ENCODE measurements at regions not wholly inside any gene's neighbourhood (a gene's known extent, or its start where the extent isn't known, plus 50 kb on each side); places are given as distances from the start of the nearest gene placed in this dataset.

GRCh38 chr10:131641231-131641630 lies 259.6 kb upstream of the PPP2R2D start:
- TF ChIP-seq CTCF (IDR thresholded peaks at IDR 0.05), result no peak
- no peak for TF ChIP-seq POLR2AphosphoS5 (IDR thresholded peaks at IDR 0.05)
- no peak for TF ChIP-seq EP300 (IDR thresholded peaks at IDR 0.05)
